SK-N-SH treated with all-trans-retinoic acid at 6 μM for 48 hours (cell line): ENCODE measurements at regions not wholly inside any gene's neighbourhood (a gene's known extent, or its start where the extent isn't known, plus 50 kb on each side); places are given as distances from the start of the nearest gene placed in this dataset.

Experiments
- ATAC-seq: fragments of 200-7000 bp; cut with Tn5 transposase; 3 replicates; pipeline ENCODE4 v1.9.1; 2020; ENCODE audit warnings: mild to moderate bottlenecking, moderate library complexity
- ARNTL ChIP-seq: fragments of 450-650 bp; formaldehyde crosslinking; IDR thresholded peaks from 2 replicates; pipeline ENCODE4 v1.5.0; 2020; ENCODE audit warnings: low read depth, mild to moderate bottlenecking, moderate library complexity, borderline replicate concordance
- CREB5 ChIP-seq: fragments of 250-450 bp; sonication (Bioruptor Pico); IDR thresholded peaks from 2 replicates; pipeline ENCODE4 v1.5.1; 2020; ENCODE audit warnings: low read depth, mild to moderate bottlenecking, moderate library complexity
- CSDC2 ChIP-seq: fragments of 250-450 bp; sonication (Bioruptor Pico); IDR thresholded peaks from 2 replicates; pipeline ENCODE4 v1.5.0; 2020; ENCODE audit warnings: mild to moderate bottlenecking, moderate library complexity
- ESRRG ChIP-seq: fragments of 250-450 bp; sonication (Bioruptor Pico); IDR thresholded peaks from 2 replicates; pipeline ENCODE4 v1.6.1; 2021; ENCODE audit warnings: mild to moderate bottlenecking
- GLIS3 ChIP-seq: fragments of 250-450 bp; sonication (Bioruptor Pico); IDR thresholded peaks from 2 replicates; pipeline ENCODE4 v1.5.0; 2020; ENCODE audit warnings: mild to moderate bottlenecking, moderate library complexity
- OSR1 ChIP-seq: fragments of 250-450 bp; sonication (Bioruptor Pico); IDR thresholded peaks from 2 replicates; pipeline ENCODE4 v1.8.0; 2022; ENCODE audit warnings: moderate library complexity, mild to moderate bottlenecking, inconsistent platforms
- PATZ1 ChIP-seq: fragments of 250-450 bp; sonication (Bioruptor Pico); IDR thresholded peaks from 2 replicates; pipeline ENCODE4 v1.8.0; 2020; ENCODE audit warnings: mild to moderate bottlenecking, moderate library complexity, borderline replicate concordance
- PPARA ChIP-seq: fragments of 250-450 bp; sonication (Bioruptor Pico); IDR thresholded peaks from 2 replicates; pipeline ENCODE4 v1.5.0; 2020; ENCODE audit warnings: mild to moderate bottlenecking, borderline replicate concordance
- RARB ChIP-seq: fragments of 250-450 bp; sonication (Bioruptor Pico); IDR thresholded peaks from 2 replicates; pipeline ENCODE4 v1.8.0; 2021; ENCODE audit warnings: mild to moderate bottlenecking, moderate library complexity
- SNAI2 ChIP-seq: fragments of 250-450 bp; sonication (Bioruptor Pico); IDR thresholded peaks from 2 replicates; pipeline ENCODE4 v1.5.0; 2020; ENCODE audit warnings: mild to moderate bottlenecking, moderate library complexity
- TCF4 ChIP-seq: fragments of 250-450 bp; sonication (Bioruptor Pico); IDR thresholded peaks from 2 replicates; pipeline ENCODE4 v1.8.0; 2021; ENCODE audit warnings: mild to moderate bottlenecking, moderate library complexity, borderline replicate concordance
- TOX ChIP-seq: fragments of 250-450 bp; sonication (Bioruptor Pico); IDR thresholded peaks from 2 replicates; pipeline ENCODE4 v1.8.0; 2021; ENCODE audit warnings: mild to moderate bottlenecking, moderate library complexity, borderline replicate concordance
- ZC3H10 ChIP-seq: fragments of 250-450 bp; sonication (Bioruptor Pico); IDR thresholded peaks from 2 replicates; pipeline ENCODE4 v1.5.1; 2021; ENCODE audit warnings: mild to moderate bottlenecking, moderate library complexity
- ZFP3 ChIP-seq: fragments of 250-450 bp; sonication (Bioruptor Pico); IDR thresholded peaks from 2 replicates; pipeline ENCODE4 v1.5.0; 2020; ENCODE audit warnings: mild to moderate bottlenecking, moderate library complexity
- ZFP30 ChIP-seq: fragments of 450-650 bp; formaldehyde crosslinking; IDR thresholded peaks from 2 replicates; pipeline ENCODE4 v1.5.0; 2022; ENCODE audit warnings: mild to moderate bottlenecking, moderate library complexity
- ZNF565 ChIP-seq: fragments of 450-650 bp; formaldehyde crosslinking; conservative IDR thresholded peaks from 2 replicates; pipeline ENCODE4 v1.5.0; 2020; ENCODE audit warnings: low read depth, mild to moderate bottlenecking, moderate library complexity
- ZNF70 ChIP-seq: fragments of 450-650 bp; formaldehyde crosslinking; IDR thresholded peaks from 2 replicates; pipeline ENCODE4 v1.5.0; 2020; ENCODE audit warnings: mild to moderate bottlenecking, moderate library complexity
- ZNF8 ChIP-seq: fragments of 450-650 bp; formaldehyde crosslinking; IDR thresholded peaks from 2 replicates; pipeline ENCODE4 v1.5.0; 2020; ENCODE audit warnings: mild to moderate bottlenecking, moderate library complexity
- TF ChIP-seq, protein P1 (sequence below): fragments of 250-450 bp; sonication (Bioruptor Pico); IDR thresholded peaks from 2 replicates; pipeline ENCODE4 v1.5.1; 2021; ENCODE audit warnings: mild to moderate bottlenecking, moderate library complexity
- TF ChIP-seq, protein P2 (sequence below): fragments of 250-450 bp; sonication (Bioruptor Pico); IDR thresholded peaks from 2 replicates; pipeline ENCODE4 v1.8.0; 2021; ENCODE audit warnings: low read depth, mild to moderate bottlenecking, moderate library complexity, borderline replicate concordance

GRCh38 chr7:124354201-124354600 is 321.3 kb upstream of the TMEM229A start:
- no peak for ATAC-seq
- no peak for TF ChIP-seq ZNF565 (CRISPR knock-in tag)

DNA sequence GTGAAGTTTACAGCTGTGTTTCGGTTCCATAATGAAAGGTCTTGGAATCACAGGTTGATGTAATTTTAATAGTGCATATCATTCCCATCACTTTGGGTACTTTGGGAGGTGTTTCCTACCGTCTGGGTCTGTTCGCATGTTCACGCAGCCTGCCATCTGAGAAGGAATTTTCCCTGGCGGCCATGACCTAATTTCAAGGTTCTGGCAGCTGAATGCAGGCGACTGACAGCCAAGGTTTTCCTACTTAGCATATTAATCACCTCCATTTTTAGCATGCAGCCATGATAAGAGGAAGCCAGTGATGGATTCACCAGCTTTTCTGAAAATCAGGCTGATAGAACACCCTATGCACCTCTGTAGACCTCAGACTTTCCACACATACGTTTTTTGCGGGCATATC is 319.1 kb upstream of the TMEM229A start:
- ATAC-seq = no peak
- TF ChIP-seq PATZ1 (CRISPR knock-in tag) (no peak), ESRRG (CRISPR knock-in tag) (no peak)

GRCh38 chr7:124349443-124349842 is 316.6 kb upstream of the TMEM229A start:
- TF ChIP-seq ARNTL (CRISPR knock-in tag) (no peak), ZFP3 (no peak), ZC3H10 (CRISPR knock-in tag) (no peak), CSDC2 (CRISPR knock-in tag) (no peak), PPARA (CRISPR knock-in tag) (no peak), PATZ1 (CRISPR knock-in tag) (no peak), ZNF8 (no peak), ZFP30 (no peak), GLIS3 (CRISPR knock-in tag) (no peak), TCF4 (CRISPR knock-in tag) (no peak), SNAI2 (CRISPR knock-in tag) (no peak), ESRRG (CRISPR knock-in tag) (no peak), TOX (CRISPR knock-in tag) (no peak)
- TF ChIP-seq, protein P1, sequence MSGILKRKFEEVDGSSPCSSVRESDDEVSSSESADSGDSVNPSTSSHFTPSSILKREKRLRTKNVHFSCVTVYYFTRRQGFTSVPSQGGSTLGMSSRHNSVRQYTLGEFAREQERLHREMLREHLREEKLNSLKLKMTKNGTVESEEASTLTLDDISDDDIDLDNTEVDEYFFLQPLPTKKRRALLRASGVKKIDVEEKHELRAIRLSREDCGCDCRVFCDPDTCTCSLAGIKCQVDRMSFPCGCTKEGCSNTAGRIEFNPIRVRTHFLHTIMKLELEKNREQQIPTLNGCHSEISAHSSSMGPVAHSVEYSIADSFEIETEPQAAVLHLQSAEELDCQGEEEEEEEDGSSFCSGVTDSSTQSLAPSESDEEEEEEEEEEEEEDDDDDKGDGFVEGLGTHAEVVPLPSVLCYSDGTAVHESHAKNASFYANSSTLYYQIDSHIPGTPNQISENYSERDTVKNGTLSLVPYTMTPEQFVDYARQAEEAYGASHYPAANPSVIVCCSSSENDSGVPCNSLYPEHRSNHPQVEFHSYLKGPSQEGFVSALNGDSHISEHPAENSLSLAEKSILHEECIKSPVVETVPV (CRISPR knock-in tag) = no peak
- TF ChIP-seq, protein P2, sequence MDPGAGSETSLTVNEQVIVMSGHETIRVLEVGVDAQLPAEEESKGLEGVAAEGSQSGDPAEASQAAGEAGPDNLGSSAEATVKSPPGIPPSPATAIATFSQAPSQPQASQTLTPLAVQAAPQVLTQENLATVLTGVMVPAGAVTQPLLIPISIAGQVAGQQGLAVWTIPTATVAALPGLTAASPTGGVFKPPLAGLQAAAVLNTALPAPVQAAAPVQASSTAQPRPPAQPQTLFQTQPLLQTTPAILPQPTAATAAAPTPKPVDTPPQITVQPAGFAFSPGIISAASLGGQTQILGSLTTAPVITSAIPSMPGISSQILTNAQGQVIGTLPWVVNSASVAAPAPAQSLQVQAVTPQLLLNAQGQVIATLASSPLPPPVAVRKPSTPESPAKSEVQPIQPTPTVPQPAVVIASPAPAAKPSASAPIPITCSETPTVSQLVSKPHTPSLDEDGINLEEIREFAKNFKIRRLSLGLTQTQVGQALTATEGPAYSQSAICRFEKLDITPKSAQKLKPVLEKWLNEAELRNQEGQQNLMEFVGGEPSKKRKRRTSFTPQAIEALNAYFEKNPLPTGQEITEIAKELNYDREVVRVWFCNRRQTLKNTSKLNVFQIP (CRISPR knock-in tag) = no peak
- ATAC-seq = no peak

GRCh38 chr7:124338861-124339260 is 306.0 kb upstream of the TMEM229A start:
- no peak for ATAC-seq
- TF ChIP-seq OSR1 (CRISPR knock-in tag) (no peak), TOX (CRISPR knock-in tag) (no peak)
- TF ChIP-seq, protein P1 (CRISPR knock-in tag) = no peak

- no peak for ATAC-seq
- TF ChIP-seq ZNF70 (CRISPR knock-in tag) (no peak), TCF4 (CRISPR knock-in tag) (no peak), RARB (no peak), OSR1 (CRISPR knock-in tag) (no peak), SNAI2 (CRISPR knock-in tag) (no peak), ZC3H10 (CRISPR knock-in tag) (no peak), ZFP3 (no peak), GLIS3 (CRISPR knock-in tag) (no peak), CREB5 (CRISPR knock-in tag) (no peak), ZNF8 (no peak)
- TF ChIP-seq, protein P2 (CRISPR knock-in tag) = no peak
- TF ChIP-seq, protein P1 (CRISPR knock-in tag) = no peak
Measured at GRCh38 chr7:124330731-124331407, 298.0 kb upstream of the TMEM229A start.
